ENCODE measurements at regions not wholly inside any gene's neighbourhood (a gene's known extent, or its start where the extent isn't known, plus 50 kb on each side); places are given as distances from the start of the nearest gene placed in this dataset.

GRCh38 chr21:28768753-28769152, 223.9 kb downstream of the LTN1 start:
- no peaks in the 10 kb centered on the region for H3K36me3 Mint-ChIP-seq (ENCODE audit: low read depth)
- no peak for DNase-seq
- Histone ChIP-seq H3K27me3 (ENCODE audit: control insufficient read depth, insufficient read depth, low read length, poor library complexity, severe bottlenecking) (peaks cover 18% of the 10 kb centered on the region), H3K9me3 (ENCODE audit: control insufficient read depth, low read length) (peaks cover 30% of the 10 kb centered on the region), H3K36me3 (ENCODE audit: control insufficient read depth, insufficient read depth, low read length) (no peaks in the 10 kb centered on the region), H3K9ac (ENCODE audit: extremely low read depth, low read length, poor library complexity, severe bottlenecking) (no peak overlapping the region), H3K27ac (ENCODE audit: low read depth, low read length) (no peak overlapping the region), H3K4me3 (ENCODE audit: low read length) (no peak overlapping the region), H3K4me1 (ENCODE audit: control insufficient read depth, insufficient read depth, low read length) (peaks cover 3% of the 10 kb centered on the region)
- peaks cover 27% of the 10 kb centered on the region for H3K9me3 Mint-ChIP-seq
- peaks cover 53% of the 10 kb centered on the region for H3K27me3 Mint-ChIP-seq (ENCODE audit: insufficient read depth)
- H3K27ac Mint-ChIP-seq = no peak overlapping the region
- H3K4me3 Mint-ChIP-seq = no peak overlapping the region
- H3K4me1 Mint-ChIP-seq = peaks cover 25% of the 10 kb centered on the region
- TF ChIP-seq, protein P1, sequence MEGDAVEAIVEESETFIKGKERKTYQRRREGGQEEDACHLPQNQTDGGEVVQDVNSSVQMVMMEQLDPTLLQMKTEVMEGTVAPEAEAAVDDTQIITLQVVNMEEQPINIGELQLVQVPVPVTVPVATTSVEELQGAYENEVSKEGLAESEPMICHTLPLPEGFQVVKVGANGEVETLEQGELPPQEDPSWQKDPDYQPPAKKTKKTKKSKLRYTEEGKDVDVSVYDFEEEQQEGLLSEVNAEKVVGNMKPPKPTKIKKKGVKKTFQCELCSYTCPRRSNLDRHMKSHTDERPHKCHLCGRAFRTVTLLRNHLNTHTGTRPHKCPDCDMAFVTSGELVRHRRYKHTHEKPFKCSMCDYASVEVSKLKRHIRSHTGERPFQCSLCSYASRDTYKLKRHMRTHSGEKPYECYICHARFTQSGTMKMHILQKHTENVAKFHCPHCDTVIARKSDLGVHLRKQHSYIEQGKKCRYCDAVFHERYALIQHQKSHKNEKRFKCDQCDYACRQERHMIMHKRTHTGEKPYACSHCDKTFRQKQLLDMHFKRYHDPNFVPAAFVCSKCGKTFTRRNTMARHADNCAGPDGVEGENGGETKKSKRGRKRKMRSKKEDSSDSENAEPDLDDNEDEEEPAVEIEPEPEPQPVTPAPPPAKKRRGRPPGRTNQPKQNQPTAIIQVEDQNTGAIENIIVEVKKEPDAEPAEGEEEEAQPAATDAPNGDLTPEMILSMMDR (conservative IDR thresholded peaks at IDR 0.05) = no peak

- no peaks in the 10 kb centered on the region for H3K4me1 ChIP-seq (ENCODE audit: control insufficient read depth, insufficient read depth, low read length)
- no peak overlapping the region for H3K4me3 ChIP-seq (ENCODE audit: low read length)
- H3K27ac ChIP-seq (ENCODE audit: low read depth, low read length) = no peak overlapping the region
- TF ChIP-seq, protein P1 (conservative IDR thresholded peaks at IDR 0.05) = no peak
- peaks cover 30% of the 10 kb centered on the region for H3K9me3 ChIP-seq (ENCODE audit: control insufficient read depth, low read length)
- Mint-ChIP-seq H3K9me3 (peaks cover 27% of the 10 kb centered on the region), H3K4me3 (no peak overlapping the region), H3K4me1 (peaks cover 14% of the 10 kb centered on the region), H3K27me3 (ENCODE audit: insufficient read depth) (peaks cover 54% of the 10 kb centered on the region), H3K27ac (no peak overlapping the region), H3K36me3 (ENCODE audit: low read depth) (no peaks in the 10 kb centered on the region)
- no peak overlapping the region for H3K9ac ChIP-seq (ENCODE audit: extremely low read depth, low read length, poor library complexity, severe bottlenecking)
- WGBS, 2 experiments (ENCODE audit: insufficient coverage in 1 of 2, insufficient read length in 1 of 2) = 84 to 95% methylated on average over 3 to 5 of the region's 5 CpGs
- H3K27me3 ChIP-seq (ENCODE audit: control insufficient read depth, insufficient read depth, low read length, poor library complexity, severe bottlenecking) = peaks cover 18% of the 10 kb centered on the region
- H3K36me3 ChIP-seq (ENCODE audit: control insufficient read depth, insufficient read depth, low read length) = no peaks in the 10 kb centered on the region
- DNase-seq = no peak
Observed at GRCh38 chr21:28767523-28767922, 225.2 kb downstream of the LTN1 start.

- peaks cover 24% of the 10 kb centered on the region for H3K9me3 Mint-ChIP-seq
- H3K4me3 Mint-ChIP-seq = no peak overlapping the region
- H3K27me3 ChIP-seq (ENCODE audit: control insufficient read depth, insufficient read depth, low read length, poor library complexity, severe bottlenecking) = peaks cover 6% of the 10 kb centered on the region
- H3K27ac ChIP-seq (ENCODE audit: low read depth, low read length) = no peak overlapping the region
- peaks cover 6% of the 10 kb centered on the region for H3K4me1 Mint-ChIP-seq
- H3K36me3 Mint-ChIP-seq (ENCODE audit: low read depth) = no peaks in the 10 kb centered on the region
- no peaks in the 10 kb centered on the region for H3K36me3 ChIP-seq (ENCODE audit: control insufficient read depth, insufficient read depth, low read length)
- peaks cover 21% of the 10 kb centered on the region for H3K9me3 ChIP-seq (ENCODE audit: control insufficient read depth, low read length)
- 75 to 90% methylated on average over 1 to 2 of the region's 2 CpGs for WGBS, 2 experiments (ENCODE audit: insufficient coverage in 1 of 2, insufficient read length in 1 of 2)
- H3K4me3 ChIP-seq (ENCODE audit: low read length) = no peak overlapping the region
- H3K27me3 Mint-ChIP-seq (ENCODE audit: insufficient read depth) = peaks cover 21% of the 10 kb centered on the region
- no peaks in the 10 kb centered on the region for H3K4me1 ChIP-seq (ENCODE audit: control insufficient read depth, insufficient read depth, low read length)
- H3K9ac ChIP-seq (ENCODE audit: extremely low read depth, low read length, poor library complexity, severe bottlenecking) = no peak overlapping the region
- H3K27ac Mint-ChIP-seq = no peak overlapping the region
- TF ChIP-seq, protein P1 (conservative IDR thresholded peaks at IDR 0.05) = no peak
- DNase-seq = no peak
Observed at GRCh38 chr21:28763809-28764418, 228.8 kb downstream of the LTN1 start.

Measured in endodermal cell (in vitro differentiated cells).